Amygdala (tissue), 56 donors: ENCODE measurements at regions not wholly inside any gene's neighbourhood (a gene's known extent, or its start where the extent isn't known, plus 50 kb on each side); places are given as distances from the start of the nearest gene placed in this dataset.

ENCODE experiments used
- DNase-seq, 56 donors: peaks; one replicate each; lab custom pipeline; 2025; lab: John Stamatoyannopoulos, UW

DNA sequence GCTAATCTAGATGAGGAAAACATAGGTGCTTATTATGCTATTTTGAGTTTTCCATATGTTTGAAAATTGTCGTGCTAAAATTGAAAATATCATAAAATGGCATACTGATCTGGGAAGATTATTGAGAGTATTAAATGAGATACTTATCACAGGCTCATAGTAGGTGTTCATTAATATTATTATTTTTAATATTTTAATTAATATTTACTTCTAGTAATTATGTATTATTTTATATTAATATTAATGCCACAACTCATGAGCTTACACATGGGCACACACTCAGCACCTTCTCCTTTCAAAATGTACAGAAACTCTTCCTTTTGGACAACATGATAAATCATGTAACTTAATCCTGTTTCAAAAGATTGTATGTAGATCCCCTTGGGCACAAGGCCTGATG, 223.6 kb downstream of the RAB28 start:
- no peak for DNase-seq

DNA sequence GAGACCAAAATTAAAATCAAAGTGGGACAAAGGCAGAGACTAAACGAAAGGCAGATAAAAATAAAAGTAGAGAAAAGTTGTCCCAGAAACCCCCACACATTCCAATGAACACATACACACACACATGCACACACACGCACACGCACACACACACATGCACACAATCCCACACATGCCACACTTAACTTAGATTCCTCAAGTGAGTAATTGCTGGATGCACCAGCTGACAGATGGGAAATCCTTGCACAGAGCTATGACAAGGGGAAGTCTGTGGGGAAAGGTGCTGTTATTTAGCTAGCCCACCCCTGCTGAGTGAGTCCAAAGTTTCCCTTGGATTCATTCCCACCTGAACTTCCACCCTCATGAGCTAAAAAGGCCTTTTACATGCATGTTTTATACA, 233.9 kb downstream of the RAB28 start:
- DNase-seq, result no peak

DNA sequence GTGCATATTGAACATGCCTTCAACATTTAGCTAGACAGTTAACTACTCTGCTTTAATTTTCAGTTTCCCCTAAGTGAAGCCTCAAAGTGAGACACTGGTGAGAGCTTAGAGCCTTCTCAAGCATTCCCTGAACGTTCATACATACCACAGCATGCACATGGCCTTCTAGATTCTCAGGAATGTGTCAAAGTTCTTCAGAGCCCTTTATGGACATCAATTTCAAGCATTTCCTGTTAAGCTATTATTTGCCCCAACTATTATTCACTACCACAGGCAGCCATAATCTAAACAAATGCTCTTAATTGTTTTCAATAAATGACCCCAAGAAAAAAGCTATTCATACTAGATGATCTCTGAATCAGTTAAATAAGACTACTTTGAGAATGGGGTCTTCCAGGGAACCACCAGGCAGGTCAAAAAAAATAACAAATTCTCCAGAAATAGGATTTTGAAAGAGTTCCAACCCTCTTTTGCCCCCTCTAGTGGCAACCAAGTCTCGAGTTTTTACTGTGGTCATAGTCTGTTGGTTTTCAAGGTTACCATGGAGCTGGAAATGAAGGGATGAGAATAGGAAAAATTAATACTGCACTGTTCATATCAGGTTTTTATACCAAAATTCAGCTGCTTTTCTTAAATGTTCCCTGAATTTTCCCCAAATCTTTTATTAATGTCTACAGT, 235.4 kb downstream of the RAB28 start:
- no peak for DNase-seq

- no peak for DNase-seq
Observed at GRCh38 chr4:13246107-13246506, 238.0 kb downstream of the RAB28 start.

GRCh38 chr4:13244444-13244843, 239.7 kb downstream of the RAB28 start:
- DNase-seq, result no peak

- DNase-seq, result no peak
Observed at GRCh38 chr4:13243152-13243551, 241.0 kb downstream of the RAB28 start.

- no peak for DNase-seq
Observed at GRCh38 chr4:13240066-13240465, 244.1 kb downstream of the RAB28 start.

GRCh38 chr4:13238936-13239335, 245.2 kb downstream of the RAB28 start:
- DNase-seq, result no peak

DNA sequence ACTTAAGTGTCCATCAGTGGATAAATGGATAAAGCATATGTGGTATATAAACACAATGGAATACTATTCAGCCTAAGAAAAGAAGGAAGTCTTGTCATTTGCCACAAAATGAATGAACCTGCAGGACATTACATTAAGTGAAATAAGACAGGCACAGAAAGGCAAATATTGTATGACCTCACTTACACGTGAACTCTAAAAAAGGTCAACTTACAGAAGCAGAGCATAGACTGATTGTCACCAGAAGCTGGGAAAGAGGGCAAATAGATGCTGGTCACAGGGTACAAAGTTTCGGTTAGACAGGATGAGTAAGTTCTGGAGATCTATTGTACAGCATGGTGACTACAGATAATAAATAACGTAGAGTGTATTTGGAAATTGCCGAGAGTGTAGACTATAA, 247.7 kb downstream of the RAB28 start:
- no peak for DNase-seq

GRCh38 chr4:13233755-13234154, 250.4 kb downstream of the RAB28 start:
- no peak for DNase-seq

GRCh38 chr4:13219971-13220370, 264.2 kb downstream of the RAB28 start:
- no peak for DNase-seq

- peak in 7 of 56 donors; percentile 2 to 32 (median 6) for DNase-seq
Observed at GRCh38 chr4:13218326-13218958, 265.7 kb downstream of the RAB28 start.

DNA sequence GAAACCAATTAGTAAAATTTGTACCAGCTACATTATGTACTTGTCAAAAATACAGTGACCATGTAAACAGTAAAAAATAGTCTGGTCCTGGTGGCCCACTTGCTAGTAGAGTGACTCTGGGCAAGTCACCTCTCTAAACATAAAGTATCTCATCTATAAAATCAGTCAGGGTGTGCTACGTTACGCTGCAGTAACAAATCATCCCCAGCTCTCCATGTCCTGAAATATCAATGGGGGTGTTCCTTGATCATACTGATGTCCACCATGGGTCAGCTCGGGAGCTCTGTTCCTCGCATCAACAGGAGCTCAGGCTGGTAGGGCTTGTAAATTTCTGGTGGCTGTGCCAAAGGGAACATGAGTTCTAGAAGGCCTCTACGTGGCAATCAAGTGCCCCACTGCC, 268.6 kb downstream of the RAB28 start:
- no peak for DNase-seq

DNA sequence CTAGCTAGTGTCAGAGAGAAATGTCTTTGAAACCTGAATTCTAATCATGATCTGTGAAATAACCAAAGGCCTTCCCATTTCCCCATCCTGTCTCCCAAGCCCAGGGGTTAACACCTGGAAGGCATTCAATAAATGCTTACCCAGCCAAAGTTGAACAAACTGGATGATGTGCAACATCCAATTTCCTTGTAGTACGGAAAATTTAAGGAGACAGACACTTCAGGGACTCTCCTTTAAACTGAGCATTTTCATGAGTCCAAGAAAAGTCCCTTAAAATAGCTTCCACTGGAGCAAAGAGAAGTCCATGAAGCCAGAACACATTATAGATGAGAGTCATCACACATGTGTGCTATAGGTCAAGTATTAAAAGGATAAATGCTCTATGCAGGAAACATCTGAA, 271.2 kb downstream of the RAB28 start:
- no peak for DNase-seq

GRCh38 chr4:13209600-13209999, 274.5 kb downstream of the RAB28 start:
- DNase-seq, result no peak

- no peak for DNase-seq
Observed at GRCh38 chr4:13208558-13209193, 275.5 kb downstream of the RAB28 start.

GRCh38 chr4:13207226-13207625, 276.9 kb downstream of the RAB28 start:
- no peak for DNase-seq

- no peak for DNase-seq
Observed at GRCh38 chr4:13203101-13203500, 281.0 kb downstream of the RAB28 start.

- DNase-seq, result no peak
Observed at GRCh38 chr4:13202701-13203100, 281.4 kb downstream of the RAB28 start.

- no peak for DNase-seq
Observed at GRCh38 chr4:13201241-13201640, 282.9 kb downstream of the RAB28 start.

DNA sequence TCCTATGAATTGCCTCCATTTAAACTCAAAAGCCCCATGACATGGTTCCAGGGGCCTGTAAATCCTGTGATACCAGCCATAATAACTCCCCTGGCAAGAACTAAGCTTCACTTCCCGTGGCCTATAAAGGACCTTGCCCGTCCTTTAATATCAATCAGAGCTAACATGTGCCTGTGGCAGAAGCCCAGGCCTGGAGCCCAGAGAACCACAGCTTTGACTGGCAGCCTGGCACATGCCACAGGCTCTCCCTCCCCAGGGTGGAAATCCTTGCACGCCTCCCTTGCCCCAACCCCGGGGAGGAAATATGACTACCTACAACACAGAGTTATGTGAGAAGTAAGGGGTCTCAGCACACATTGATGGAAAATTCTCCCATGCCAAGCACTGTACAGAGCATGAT, 287.4 kb downstream of the RAB28 start:
- no peak for DNase-seq

GRCh38 chr4:13193662-13194061, 290.5 kb downstream of the RAB28 start:
- DNase-seq, result no peak
